Bronchial epithelial cell (primary cell): ENCODE measurements at regions not wholly inside any gene's neighbourhood (a gene's known extent, or its start where the extent isn't known, plus 50 kb on each side); places are given as distances from the start of the nearest gene placed in this dataset.

ENCODE experiments used
- DNase-seq: peaks from one replicate; pipeline ENCODE4 v3.0.0-alpha.2; 2010; ENCODE audit warnings: low read depth
- FAIRE-seq: peaks from 2 replicates; lab custom pipeline; 2011; peaks lifted over from hg19 to GRCh38; lab: Jason Lieb, UNC
- H3K27me3 ChIP-seq: 2 replicates; pipeline ENCODE4 v1.5.1; 2011; ENCODE audit warnings: low read length; ENCODE audit not compliant: control insufficient read depth, insufficient read depth
- H3K36me3 ChIP-seq: 2 replicates; pipeline ENCODE4 v1.5.1; 2011; ENCODE audit warnings: low read length; ENCODE audit not compliant: control insufficient read depth, insufficient read depth
- H3K4me3 ChIP-seq: 2 replicates; pipeline ENCODE4 v1.5.1; 2011; ENCODE audit warnings: mild to moderate bottlenecking, low read depth, low read length, control low read depth
- CTCF ChIP-seq: IDR thresholded peaks from 2 replicates; pipeline ENCODE4 v1.5.1; 2011; ENCODE audit warnings: mild to moderate bottlenecking, moderate library complexity, low read length, control low read depth, inconsistent platforms; ENCODE audit not compliant: insufficient read depth, severe bottlenecking

DNA sequence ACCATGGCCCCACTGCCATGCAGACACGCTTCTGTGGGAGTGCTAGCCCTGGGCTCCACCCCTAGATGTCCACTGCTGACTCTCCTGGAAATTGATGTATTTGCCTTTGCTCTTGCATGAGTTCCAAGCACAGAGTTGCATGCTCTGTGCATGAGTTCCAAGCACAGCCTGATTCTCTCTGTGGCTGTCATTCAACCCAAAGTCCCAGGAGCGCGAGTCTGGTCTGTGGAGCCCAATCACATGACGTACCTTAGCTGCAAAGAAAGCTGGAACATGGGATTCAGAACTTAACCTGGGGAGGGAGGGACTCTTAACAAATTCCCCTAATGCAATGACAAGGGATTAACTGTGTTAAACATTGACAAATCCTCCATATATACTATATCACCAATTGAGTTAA, 114.3 kb upstream of the SLC24A3 start:
- no peak for TF ChIP-seq CTCF
- FAIRE-seq (no peak), DNase-seq (no peak)
- Histone ChIP-seq H3K4me3 (no peak overlapping the region), H3K36me3 (no peaks in the 10 kb centered on the region), H3K27me3 (no peaks in the 10 kb centered on the region)

DNA sequence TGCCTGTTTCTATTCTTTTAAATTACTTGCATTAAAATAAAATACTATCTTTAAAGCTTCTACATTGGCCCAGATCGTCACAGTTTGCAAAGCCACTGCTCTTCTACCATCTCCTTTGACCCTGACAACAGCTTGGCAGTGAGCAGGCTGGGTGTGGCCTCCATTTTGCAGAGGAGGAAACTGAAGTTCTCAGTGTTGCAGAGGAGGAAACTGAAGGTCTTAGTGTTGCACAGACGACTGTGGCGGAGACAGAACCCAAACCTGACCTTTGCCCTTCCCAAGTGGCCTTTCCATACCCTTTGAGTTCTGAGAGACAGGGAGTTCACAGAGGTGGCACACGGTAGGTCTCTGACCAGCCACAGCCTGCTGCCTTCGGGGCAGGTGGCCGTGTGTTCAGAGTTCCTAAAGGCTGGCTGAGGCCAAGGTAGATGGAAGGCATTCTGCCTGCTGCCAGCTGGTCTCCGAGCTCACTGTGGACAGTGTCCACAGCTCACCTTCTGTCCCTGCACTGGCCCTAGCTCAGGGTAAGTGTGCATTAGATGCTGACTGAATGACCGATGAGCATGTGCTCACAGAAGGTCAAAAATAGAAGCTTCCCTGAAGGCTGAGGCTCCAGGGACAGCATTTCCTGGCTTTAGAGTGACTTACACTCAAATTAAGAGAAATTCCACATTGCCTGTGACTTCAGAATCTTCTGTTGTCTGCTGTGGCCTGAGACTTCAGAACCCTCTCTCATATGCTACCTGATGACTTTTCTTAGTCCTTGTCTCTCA, 113.5 kb upstream of the SLC24A3 start:
- no peak overlapping the region for H3K4me3 ChIP-seq
- no peaks in the 10 kb centered on the region for H3K27me3 ChIP-seq
- no peak for DNase-seq
- FAIRE-seq = peak; percentile 79
- no peak for TF ChIP-seq CTCF
- H3K36me3 ChIP-seq = no peaks in the 10 kb centered on the region

- no peak for TF ChIP-seq CTCF
- Histone ChIP-seq H3K27me3 (no peaks in the 10 kb centered on the region), H3K4me3 (no peak overlapping the region), H3K36me3 (no peaks in the 10 kb centered on the region)
- FAIRE-seq (no peak), DNase-seq (no peak)
Observed at GRCh38 chr20:19099596-19100545, 112.6 kb upstream of the SLC24A3 start.

DNA sequence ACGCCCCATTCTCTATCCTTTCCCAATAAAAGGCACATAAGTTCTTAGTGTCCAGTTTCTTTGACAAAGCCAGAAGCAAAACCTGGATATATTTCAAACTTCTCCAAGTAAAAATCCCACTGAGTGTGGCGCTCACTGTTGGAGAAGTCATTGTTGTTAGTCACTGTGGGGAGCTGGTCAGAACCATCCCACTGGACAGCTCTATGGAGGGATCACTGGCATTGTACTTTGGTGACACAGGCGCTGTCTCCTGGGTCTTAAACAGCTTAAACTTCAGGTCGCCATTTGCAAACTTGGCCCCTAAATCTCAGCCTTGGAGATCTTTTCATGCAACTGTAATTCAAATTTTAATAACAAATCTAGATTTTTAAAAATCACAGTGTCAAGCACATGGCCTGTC, 111.5 kb upstream of the SLC24A3 start:
- Histone ChIP-seq H3K27me3 (no peaks in the 10 kb centered on the region), H3K4me3 (no peak overlapping the region), H3K36me3 (no peaks in the 10 kb centered on the region)
- DNase-seq (no peak), FAIRE-seq (no peak)
- TF ChIP-seq CTCF = no peak

GRCh38 chr20:19104186-19104585, 108.3 kb upstream of the SLC24A3 start:
- DNase-seq = no peak
- H3K4me3 ChIP-seq = no peak overlapping the region
- no peaks in the 10 kb centered on the region for H3K36me3 ChIP-seq
- FAIRE-seq = no peak
- no peak for TF ChIP-seq CTCF
- H3K27me3 ChIP-seq = no peaks in the 10 kb centered on the region
